ENCODE measurements at regions not wholly inside any gene's neighbourhood (a gene's known extent, or its start where the extent isn't known, plus 50 kb on each side); places are given as distances from the start of the nearest gene placed in this dataset.

DNA sequence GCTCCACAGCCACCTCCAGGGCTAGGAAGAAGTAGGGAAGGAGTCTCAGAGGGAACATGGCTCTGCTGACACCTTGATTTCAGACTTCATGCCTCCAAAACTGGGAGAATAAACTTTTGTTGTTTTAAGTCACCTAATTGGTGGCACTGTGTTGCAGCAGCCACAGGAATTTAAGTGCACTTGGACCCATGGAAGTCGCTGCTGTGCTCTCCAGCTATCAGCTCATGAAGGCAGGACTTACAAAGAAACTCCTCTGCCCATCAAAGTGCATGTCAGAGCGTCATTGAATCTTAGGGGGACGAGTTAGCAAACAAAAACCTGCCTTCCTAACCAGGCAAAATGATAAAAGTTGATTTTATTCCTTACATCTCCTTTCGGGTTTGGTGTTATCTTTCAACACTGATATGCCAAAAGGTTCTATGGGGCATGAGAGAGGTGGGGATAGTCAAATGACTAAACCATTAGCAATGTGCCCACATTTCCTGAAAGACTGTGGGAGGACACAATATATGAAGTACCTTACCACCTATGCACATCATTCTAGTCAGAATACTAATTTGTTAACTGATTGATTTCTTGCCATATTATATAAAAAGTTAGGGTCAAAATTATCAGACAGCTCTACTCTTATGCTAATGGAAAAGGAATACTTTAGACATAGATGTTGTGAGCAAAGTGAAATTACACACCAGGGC, 235.8 kb upstream of the TNP1 start:
- no peak overlapping the region for H3K4me3 ChIP-seq
- no peak overlapping the region for H3K27ac ChIP-seq

- Histone ChIP-seq H3K27ac (no peak overlapping the region), H3K4me3 (no peak overlapping the region)
These were observed 233.0 kb upstream of the TNP1 start for GRCh38 chr2:217092710-217093379.

GRCh38 chr2:217091531-217091930, 231.7 kb upstream of the TNP1 start:
- Histone ChIP-seq H3K4me3 (no peak overlapping the region), H3K27ac (no peak overlapping the region)

DNA sequence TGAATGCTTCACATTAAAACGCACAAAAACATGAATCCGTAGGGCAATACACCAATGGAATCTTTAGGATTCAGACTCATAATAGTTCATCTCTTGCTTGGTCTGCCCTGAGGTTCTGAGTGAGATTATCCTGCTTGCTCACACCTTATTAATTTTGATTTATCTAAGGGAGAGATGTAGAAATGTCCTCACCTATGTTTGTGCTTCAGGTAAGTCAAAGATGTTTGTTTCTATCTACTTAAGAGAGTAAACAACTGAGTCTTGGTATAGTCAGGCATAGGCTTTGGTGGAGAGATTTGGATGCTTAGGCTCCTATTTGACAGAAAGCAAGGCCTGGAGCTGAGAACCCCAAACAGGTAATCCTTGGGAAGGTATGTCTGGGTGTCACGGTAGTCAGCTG, 231.0 kb upstream of the TNP1 start:
- no peak overlapping the region for H3K27ac ChIP-seq
- no peak overlapping the region for H3K4me3 ChIP-seq

- no peak overlapping the region for H3K4me3 ChIP-seq
These were observed 230.2 kb upstream of the TNP1 start for GRCh38 chr2:217090024-217090473.

DNA sequence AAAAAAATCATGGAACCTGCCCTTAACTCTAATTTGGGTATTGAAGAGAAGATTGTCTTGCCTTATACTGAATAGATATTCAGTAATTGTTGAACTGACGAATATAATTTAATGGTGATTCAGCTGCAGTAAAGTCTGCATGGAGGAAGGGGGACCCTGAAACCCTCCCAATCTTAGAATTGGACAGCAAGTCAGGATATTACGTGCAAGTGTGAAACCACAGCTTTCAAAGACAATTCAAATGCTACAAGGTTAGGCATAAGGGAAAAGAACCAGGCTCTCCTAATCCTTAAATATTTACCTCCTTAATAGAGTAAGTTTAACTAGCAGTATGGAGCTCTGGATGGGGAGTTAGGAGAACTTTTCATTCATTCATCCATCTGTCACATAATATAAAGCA, 226.9 kb upstream of the TNP1 start:
- H3K4me3 ChIP-seq, result no peak overlapping the region
- peak overlapping the region in 2 of 21 experiments; percentile 10 to 54 for H3K27ac ChIP-seq

More at GRCh38 chr2:217090024-217090473, 230.2 kb upstream of the TNP1 start:
- no peak overlapping the region for H3K27ac ChIP-seq

- H3K27ac ChIP-seq, result peak overlapping the region in 3 of 21 experiments; percentile 15 to 64 (median 54)
These were observed 226.2 kb upstream of the TNP1 start for GRCh38 chr2:217086038-217086522.

DNA sequence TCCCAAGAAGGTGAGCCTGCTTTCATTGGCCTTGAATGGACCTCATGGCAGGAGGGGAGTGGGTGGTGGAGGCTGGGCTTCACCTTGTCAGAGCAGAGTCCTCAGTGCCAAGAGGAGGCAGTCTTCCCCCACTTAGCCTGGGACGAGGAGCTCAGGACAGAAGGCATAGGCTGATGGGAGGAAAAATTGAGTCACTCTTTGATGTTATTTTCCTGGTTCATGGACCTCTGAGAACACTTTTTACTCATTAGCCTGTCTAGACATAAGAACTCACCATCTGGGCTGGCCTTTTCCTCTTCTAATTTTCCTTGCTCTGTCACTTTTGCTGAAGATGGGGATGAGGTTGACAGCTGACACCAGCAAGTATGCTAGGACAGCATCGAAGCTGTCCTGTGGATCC, 225.7 kb upstream of the TNP1 start:
- Histone ChIP-seq H3K4me3 (no peak overlapping the region), H3K27ac (peak overlapping the region in 4 of 21 experiments; percentile 37 to 67 (median 59))

More at GRCh38 chr2:217086038-217086522, 226.2 kb upstream of the TNP1 start:
- no peak overlapping the region for H3K4me3 ChIP-seq

- Histone ChIP-seq H3K27ac (no peak overlapping the region), H3K4me3 (no peak overlapping the region)
These were observed 221.9 kb upstream of the TNP1 start for GRCh38 chr2:217081799-217082198.

- no peak overlapping the region for H3K27ac ChIP-seq
These were observed 219.3 kb upstream of the TNP1 start for GRCh38 chr2:217079165-217079564.

DNA sequence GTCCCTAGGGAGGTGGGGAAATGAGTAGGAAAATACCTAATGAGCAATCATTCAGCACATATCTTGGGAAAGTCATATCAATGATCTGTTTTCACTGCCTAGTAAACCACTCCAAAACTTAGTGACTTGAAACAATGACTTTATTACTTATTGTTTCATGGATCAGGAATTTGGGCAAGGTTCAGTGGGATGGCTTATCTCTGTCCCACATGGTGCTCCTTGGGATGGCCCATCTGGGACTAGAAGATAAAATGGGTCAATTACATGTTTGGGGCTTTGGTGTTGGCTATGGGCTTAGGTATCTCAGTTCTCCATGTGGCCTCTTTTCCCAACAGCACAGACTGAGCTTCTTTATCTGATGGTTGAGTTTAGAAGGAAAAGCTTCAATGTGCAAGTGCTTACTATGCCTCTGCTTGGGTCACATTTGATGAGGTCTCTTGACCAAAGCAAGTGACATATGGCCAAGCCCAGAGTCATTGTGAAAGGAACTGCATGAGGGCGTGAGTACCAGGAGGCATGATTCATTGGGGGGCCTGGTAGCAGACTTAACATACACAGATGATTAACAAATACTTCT, 218.1 kb upstream of the TNP1 start:
- Histone ChIP-seq H3K4me3 (no peak overlapping the region), H3K27ac (no peak overlapping the region)

More at GRCh38 chr2:217079165-217079564, 219.3 kb upstream of the TNP1 start:
- no peak overlapping the region for H3K4me3 ChIP-seq

DNA sequence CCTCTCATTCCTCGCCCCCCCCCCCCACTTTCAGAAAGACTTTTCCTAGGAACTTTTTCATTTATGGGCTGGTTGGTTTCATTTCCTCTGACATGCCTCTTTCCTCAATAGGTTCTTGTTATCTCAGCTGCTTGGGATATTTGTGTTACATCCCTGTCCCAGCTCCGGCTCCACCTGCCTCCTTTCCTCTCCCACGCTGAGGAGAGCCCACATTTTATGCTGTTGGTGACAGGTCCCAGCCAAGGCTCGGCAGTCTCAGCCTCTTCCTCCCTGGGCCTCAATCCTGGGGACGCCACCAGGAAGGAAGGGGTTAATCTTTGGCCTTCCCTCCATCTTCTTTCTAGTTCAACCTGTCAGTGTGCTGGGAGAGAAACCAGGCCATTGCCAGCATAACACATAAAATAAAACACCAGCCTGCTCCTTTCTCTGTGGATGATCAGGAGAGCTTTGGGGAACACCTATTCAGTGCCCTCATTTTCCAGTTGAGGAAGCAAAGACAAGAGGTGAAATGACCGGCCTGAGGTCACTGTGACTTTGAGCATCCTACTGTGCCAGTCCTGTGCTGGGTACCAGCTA, 216.9 kb upstream of the TNP1 start:
- no peak overlapping the region for H3K27ac ChIP-seq

DNA sequence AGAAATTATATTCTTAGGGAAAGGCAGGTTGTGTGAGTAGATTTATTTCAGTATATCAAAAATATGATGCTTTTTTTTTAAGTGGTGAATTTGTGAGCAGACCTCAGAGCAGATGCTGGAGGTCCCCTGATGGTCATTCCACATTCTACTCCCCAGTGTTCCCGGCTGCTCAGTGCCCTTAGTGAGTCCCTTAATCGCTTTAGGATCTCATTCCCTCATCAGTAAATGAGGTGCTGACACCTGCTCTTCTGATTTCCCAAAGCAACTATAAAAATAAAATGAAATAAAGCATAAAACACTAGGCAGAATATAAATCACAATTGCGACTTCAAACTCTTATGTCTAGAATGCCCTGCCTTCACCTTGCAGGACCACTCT, 216.2 kb upstream of the TNP1 start:
- Histone ChIP-seq H3K4me3 (no peak overlapping the region), H3K27ac (no peak overlapping the region)

More for the DNA sequence above, 216.9 kb upstream of the TNP1 start:
- no peak overlapping the region for H3K4me3 ChIP-seq

DNA sequence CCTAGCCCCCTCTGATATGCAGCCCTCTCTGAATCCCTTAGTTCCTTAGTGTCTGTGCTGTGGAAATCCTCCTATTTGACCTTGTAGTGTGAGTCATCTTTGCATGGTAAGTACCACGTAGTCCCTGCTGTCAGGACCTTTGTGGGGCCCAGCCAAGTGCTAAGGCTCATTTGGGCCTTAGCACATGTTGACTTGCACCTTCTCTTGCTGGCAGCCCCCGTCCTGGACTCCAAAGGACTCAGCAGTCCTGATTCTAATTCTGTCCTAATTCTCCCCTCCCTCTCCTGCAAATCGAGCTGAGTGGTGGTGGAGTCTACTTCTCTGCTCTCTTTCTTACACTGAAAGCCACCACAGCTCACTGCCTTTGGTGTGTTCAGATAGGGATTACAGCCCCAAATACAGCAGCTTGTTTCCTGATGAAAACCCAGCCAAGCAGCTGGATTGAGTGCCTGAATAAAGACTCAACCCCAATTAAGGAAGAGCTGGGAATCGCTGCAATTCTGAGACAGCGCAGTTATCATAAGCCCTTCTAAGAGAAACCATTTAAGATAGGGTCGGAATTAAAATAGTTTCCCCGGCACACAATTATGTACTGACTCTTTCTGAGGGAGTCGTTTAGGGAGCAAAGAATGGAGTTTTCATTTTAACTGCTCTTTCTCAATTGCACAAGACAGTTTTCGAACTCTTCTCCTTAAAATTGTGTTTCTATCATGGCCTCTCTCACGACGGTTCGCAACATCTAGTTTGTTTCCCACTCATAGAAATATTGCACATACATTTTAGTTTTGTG, 215.6 kb upstream of the TNP1 start:
- peak overlapping the region in 1 of 21 experiments; percentile 12 for H3K27ac ChIP-seq
- H3K4me3 ChIP-seq, result no peak overlapping the region

DNA sequence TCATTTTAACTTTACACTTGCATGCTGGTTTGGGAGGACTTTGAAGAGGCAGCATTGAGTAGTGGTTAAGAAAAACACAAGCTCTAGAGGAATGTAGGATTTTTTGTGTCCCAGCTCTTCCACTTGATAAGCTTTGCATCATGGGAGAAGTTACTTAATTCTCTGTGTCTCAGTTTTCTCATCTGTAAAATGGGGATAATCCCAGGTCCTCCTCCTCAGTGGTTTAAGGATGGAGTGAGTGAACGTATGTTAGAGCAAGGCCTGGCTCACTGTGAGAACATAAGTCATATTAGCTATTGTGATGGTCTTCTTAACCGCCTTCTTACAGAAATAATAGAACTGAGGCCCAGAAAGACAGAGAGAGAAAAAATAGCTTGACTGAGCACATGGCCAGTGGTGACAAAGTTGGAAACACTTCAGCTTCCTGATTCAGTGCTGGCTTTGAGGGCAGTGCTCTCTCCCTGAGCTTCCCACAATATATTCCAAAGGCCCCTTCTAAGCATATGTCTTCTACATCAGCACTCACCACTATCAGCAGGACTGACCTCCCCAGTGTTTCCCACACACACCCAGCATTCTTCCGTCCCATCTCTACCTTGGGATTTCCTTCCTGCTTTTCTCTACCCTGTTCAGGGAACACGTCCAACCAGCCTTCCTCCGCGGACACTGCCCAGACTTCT, 214.9 kb upstream of the TNP1 start:
- Histone ChIP-seq H3K27ac (peak overlapping the region in 1 of 21 experiments; percentile 12), H3K4me3 (no peak overlapping the region)

GRCh38 chr2:217071416-217071815, 211.6 kb upstream of the TNP1 start:
- no peak overlapping the region for H3K4me3 ChIP-seq
- H3K27ac ChIP-seq, result no peak overlapping the region

DNA sequence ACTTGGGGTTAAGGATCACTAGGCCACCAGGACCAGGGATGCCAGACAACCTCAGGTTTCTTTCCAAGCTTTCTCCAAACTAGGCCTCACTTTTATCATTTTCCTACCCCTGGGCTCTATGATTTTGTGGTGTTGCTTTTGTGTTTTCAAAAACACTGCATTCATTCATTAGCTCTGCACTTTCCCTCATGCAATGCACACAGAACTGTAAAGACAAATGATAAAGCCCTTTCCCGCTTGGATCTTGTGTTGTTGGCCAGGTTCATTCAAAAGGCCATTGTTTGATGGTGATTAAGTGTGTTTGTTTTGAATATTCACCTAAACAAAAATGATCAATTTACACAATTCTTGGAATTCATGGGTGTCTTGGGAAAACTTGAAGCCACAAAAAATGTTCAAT, 210.7 kb upstream of the TNP1 start:
- Histone ChIP-seq H3K27ac (peak overlapping the region in 1 of 21 experiments; percentile 10), H3K4me3 (no peak overlapping the region)

- Histone ChIP-seq H3K4me3 (no peak overlapping the region), H3K27ac (peak overlapping the region in 1 of 21 experiments; percentile 10)
These were observed 210.2 kb upstream of the TNP1 start for GRCh38 chr2:217070043-217070430.

Data from skin epidermis (tissue), 12 donors.